ENCODE measurements at regions not wholly inside any gene's neighbourhood (a gene's known extent, or its start where the extent isn't known, plus 50 kb on each side); places are given as distances from the start of the nearest gene placed in this dataset.
"Not testable (repeated sequence)": the region's sequence is repeated elsewhere in the genome, so short reads cannot be mapped to it uniquely, and the experiment has no call there.

DNA sequence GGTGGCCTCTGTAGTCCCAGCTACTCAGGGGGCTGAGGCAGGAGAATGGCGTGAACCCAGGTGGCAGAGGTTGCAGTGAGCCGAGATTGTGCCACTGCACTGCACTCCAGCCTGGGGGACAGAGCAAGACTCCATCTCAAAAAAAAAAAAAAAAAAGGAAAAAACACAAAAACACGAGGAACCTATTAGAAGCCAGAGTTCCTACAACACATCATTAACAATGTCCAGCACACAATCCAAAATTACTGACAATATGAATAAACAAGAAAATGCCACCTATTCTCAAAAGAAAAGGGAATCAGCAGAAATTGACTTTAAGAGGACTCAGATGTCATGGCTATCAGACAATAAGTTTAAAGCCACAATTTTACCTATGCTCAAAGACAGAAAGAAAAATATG lies 57.3 kb upstream of the HS3ST3A1 start:
- intact Hi-C loops (cut with DNase I); DNase-seq: not testable (repeated sequence)

GRCh38 chr17:13665872-13666635 lies 64.3 kb upstream of the HS3ST3A1 start:
- peak in 2 of 10 donors; percentile 63 to 74 for DNase-seq
- intact Hi-C loops (cut with DNase I): no loop called here

- DNase-seq: no peak
- intact Hi-C loops (cut with DNase I): no loop called here
Observed at GRCh38 chr17:13671341-13671740, 69.6 kb upstream of the HS3ST3A1 start.

GRCh38 chr17:13671771-13672170 lies 70.0 kb upstream of the HS3ST3A1 start:
- intact Hi-C loops (cut with DNase I): no loop called here
- peak in 3 of 10 donors; percentile 35 to 84 (median 48) for DNase-seq

DNA sequence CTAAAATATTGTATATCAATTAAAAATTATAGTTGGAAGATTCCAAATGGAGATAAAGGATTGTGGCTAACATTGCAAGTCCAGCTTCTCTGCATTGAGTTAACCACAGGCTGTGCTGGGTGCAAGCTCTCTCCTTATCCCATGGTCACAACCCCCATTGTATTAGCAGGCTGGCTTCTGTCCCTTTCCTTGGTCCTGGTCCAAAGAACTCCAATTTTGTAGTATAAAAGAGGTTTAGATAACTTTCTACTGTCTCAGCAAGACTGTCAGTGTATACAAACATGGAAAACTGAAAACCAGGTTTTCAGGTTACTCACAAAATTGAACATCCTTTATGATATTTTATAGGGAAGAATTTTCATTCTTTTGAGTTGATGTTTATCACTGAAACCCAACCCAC lies 76.6 kb upstream of the HS3ST3A1 start:
- DNase-seq: no peak
- intact Hi-C loops (cut with DNase I): no loop called here

- intact Hi-C loops (cut with DNase I): no loop called here
- no peak for DNase-seq
Observed at GRCh38 chr17:13678841-13679240, 77.1 kb upstream of the HS3ST3A1 start.

DNA sequence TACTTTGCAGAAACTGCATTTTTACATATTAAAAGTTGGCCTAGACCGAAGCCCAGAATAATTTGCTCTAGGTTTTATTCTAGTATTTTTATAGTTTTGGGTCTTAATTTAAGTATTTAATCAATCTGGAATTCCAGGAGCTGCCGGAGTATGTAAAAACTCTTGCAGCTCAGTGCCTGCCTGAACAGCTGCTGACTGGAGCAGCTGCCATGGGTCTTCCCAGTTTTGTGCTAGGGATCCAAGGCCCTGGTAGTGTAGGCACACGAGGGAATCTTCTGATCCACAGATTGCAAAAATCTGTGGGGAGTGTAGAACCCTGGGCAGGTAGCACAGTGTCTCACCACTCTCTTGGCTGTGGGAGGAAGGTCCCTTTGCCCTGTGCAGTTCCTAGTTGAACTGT lies 87.0 kb upstream of the HS3ST3A1 start:
- DNase-seq: no peak
- intact Hi-C loops (cut with DNase I): no loop called here

- no peak for DNase-seq
- intact Hi-C loops (cut with DNase I): no loop called here
Observed at GRCh38 chr17:13690806-13691205, 89.1 kb upstream of the HS3ST3A1 start.

DNA sequence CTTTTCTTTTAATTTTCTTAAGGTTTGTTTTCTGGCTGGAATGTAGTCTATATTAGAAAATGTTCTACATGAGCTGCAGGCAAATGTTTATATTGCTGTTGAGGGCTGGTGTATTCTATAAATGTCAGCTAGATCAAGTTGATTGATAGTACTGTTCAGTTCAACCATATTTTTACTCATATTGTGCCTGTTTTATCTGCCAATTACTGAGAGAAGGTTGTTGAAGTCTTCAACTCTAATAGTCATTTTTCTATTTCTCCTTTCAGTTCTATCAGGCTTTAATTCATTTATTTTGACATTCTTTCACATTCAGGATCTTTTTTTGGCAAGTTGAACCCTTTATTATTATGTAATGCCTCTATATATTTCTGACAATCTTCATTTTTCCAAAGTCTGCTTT lies 93.2 kb upstream of the HS3ST3A1 start:
- intact Hi-C loops (cut with DNase I): no loop called here

GRCh38 chr17:13698832-13699231 lies 97.1 kb upstream of the HS3ST3A1 start:
- DNase-seq: no peak
- intact Hi-C loops (cut with DNase I): no loop called here

More for the DNA sequence above, 93.2 kb upstream of the HS3ST3A1 start:
- DNase-seq: no peak

- intact Hi-C loops (cut with DNase I): no loop called here
- no peak for DNase-seq
Observed at GRCh38 chr17:13699261-13699660, 97.5 kb upstream of the HS3ST3A1 start.

- intact Hi-C loops (cut with DNase I): no loop called here
- no peak for DNase-seq
Observed at GRCh38 chr17:13702266-13702665, 100.5 kb upstream of the HS3ST3A1 start.

DNA sequence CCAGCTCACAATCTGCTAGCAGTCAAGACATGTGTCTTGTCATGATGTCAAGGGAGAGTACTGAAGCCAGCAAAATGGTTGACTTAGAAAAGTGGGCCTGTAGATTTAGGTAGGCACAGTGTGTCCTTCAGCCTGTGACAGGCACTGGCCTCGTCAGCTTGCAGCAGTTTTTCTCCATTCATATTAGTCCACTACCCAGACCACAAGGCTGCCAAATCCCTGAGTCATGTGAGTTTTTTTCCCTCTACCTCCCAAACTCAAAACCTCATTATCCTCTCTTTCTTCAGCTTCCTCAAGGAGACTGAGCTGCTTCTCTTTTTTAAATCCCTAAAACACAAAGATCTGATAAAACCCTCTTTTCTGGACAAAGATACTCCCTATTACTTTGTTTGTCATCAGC lies 102.6 kb upstream of the HS3ST3A1 start:
- intact Hi-C loops (cut with DNase I): no loop called here

DNA sequence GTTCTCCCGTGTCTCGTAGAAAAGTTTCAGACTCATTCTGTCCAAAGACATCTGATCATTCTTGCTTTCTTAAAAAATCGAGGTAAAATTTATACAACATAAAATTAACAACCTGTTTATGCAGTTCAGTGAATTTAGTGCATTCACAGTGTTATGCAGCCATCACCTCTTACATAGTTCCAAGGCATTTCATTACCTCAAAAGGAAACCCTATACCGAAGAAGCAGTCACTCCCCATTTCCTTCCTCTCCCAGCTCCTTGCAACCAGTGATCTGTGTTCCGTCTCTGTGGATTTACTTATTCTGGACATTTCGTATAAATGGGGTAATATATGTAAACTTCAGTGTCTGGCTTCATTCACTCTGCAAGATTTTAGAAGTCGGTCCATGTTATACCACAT lies 103.5 kb upstream of the HS3ST3A1 start:
- intact Hi-C loops (cut with DNase I): no loop called here

More for the DNA sequence above, 102.6 kb upstream of the HS3ST3A1 start:
- DNase-seq: no peak

DNA sequence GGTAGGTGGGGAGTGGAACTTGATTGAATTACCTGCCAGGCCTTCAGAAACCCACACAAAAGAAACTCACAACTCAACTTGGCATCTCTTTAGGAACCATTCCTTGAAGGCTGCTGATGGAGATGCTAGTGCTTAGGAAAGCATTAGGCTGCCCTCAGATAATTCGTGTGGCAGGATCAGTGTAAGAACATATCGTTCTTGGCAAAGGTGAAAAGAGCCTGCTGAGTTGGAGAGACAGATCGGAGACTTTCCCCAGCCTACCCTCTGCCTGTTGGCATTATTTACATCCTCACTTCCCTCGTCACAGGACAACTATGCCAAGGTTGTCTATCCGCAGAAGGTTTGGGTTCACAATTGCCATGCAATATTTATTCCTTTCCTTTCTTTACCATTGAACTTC lies 120.0 kb upstream of the HS3ST3A1 start:
- DNase-seq: no peak
- intact Hi-C loops (cut with DNase I): no loop called here

More for the DNA sequence above, 103.5 kb upstream of the HS3ST3A1 start:
- DNase-seq: no peak

GRCh38 chr17:13725288-13725990 lies 123.7 kb upstream of the HS3ST3A1 start:
- no peak for DNase-seq
- intact Hi-C loops (cut with DNase I): no loop called here

GRCh38 chr17:13727441-13728171 lies 125.9 kb upstream of the HS3ST3A1 start:
- intact Hi-C loops (cut with DNase I): no loop called here

GRCh38 chr17:13728781-13729180 lies 127.1 kb upstream of the HS3ST3A1 start:
- no peak for DNase-seq
- intact Hi-C loops (cut with DNase I): no loop called here

More at GRCh38 chr17:13727441-13728171, 125.9 kb upstream of the HS3ST3A1 start:
- no peak for DNase-seq

DNA sequence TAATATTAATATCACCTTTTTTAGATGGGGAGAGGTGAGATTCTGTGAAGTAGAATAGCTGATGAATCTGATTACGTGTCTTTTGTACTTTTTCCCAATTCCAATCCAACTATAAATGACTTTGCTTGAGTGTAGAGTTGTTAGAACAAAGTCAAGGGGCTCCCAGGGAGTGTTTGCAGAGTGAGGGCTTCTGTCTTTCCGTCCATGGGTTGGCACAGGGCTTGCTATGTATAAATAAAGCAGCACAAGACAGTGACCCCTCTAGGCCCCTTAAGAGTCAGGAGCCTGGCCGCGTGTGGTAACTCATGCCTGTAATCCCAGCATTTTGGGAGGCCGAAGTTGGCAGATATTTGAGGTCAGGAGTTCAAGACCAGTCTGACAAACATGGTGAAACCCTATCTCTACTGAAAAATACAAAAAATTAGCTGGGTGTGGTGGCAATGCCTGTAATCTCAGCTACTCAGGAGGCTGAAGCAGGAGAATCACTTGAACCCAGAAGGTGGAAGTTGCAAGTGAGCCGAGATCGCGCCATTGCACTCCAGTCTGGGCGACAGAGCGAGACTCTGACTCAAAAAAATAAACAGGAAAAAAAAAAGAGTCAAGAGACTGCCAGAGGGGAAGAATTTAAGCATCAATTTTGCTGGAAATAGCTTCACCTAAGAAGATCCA lies 127.9 kb upstream of the HS3ST3A1 start:
- intact Hi-C loops (cut with DNase I): no loop called here
- DNase-seq: no peak

- DNase-seq: no peak
- intact Hi-C loops (cut with DNase I): no loop called here
Observed at GRCh38 chr17:13734880-13735279, 133.2 kb upstream of the HS3ST3A1 start.

GRCh38 chr17:13735444-13735843 lies 133.7 kb upstream of the HS3ST3A1 start:
- intact Hi-C loops (cut with DNase I): no loop called here
- no peak for DNase-seq

Data from posterior cingulate gyrus (tissue), 11 donors.